Ishikawa (cell line): ENCODE measurements at regions not wholly inside any gene's neighbourhood (a gene's known extent, or its start where the extent isn't known, plus 50 kb on each side); places are given as distances from the start of the nearest gene placed in this dataset.

Source experiments
- EGR1 ChIP-seq: IDR thresholded peaks from 2 replicates; pipeline ENCODE4 v1.6.1; 2012
- NFIC ChIP-seq: IDR thresholded peaks from 2 replicates; pipeline ENCODE4 v1.6.1; 2012
- RAD21 ChIP-seq: IDR thresholded peaks from 2 replicates; pipeline ENCODE4 v1.6.1; 2012; ENCODE audit warnings: low read depth
- TAF1 ChIP-seq: IDR thresholded peaks from 2 replicates; pipeline ENCODE4 v1.6.1; 2012; ENCODE audit warnings: low read depth, mild to moderate bottlenecking
- TF ChIP-seq, protein P1 (sequence below): IDR thresholded peaks from 2 replicates; pipeline ENCODE4 v1.6.1; 2012

- TF ChIP-seq TAF1 (no peak), NFIC (no peak), RAD21 (no peak), EGR1 (no peak)
- TF ChIP-seq, protein P1, sequence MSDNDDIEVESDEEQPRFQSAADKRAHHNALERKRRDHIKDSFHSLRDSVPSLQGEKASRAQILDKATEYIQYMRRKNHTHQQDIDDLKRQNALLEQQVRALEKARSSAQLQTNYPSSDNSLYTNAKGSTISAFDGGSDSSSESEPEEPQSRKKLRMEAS, result no peak
Observed at GRCh38 chr1:88375977-88376376, 308.1 kb upstream of the PKN2 start.
